Activated T-cell treated with anti-CD3 and anti-CD28 coated beads, Interleukin-2, amount 50 U/mL, for 72 hours (primary cell): ENCODE measurements at regions not wholly inside any gene's neighbourhood (a gene's known extent, or its start where the extent isn't known, plus 50 kb on each side); places are given as distances from the start of the nearest gene placed in this dataset.
"Not testable (repeated sequence)": the region's sequence is repeated elsewhere in the genome, so short reads cannot be mapped to it uniquely, and the experiment has no call there.

Experiments used
- ATAC-seq, 2 donors: fragments of 150-1000 bp; cut with Tn5 transposase; replicated peaks in 1 of 2; 2 replicates each; pipeline ENCODE4 v1.10.0; 2021; ENCODE audit warnings: moderate library complexity in 2 of 2, mild to moderate bottlenecking in 1 of 2
- DNase-seq, 2 donors: peaks; one replicate each; pipeline ENCODE4 v3.0.0; 2021 to 2022; ENCODE audit warnings: mixed read lengths in 1 of 2
- H3K27ac Mint-ChIP-seq: one replicate; pipeline ENCODE4 v1.8.0; 2022; ENCODE audit warnings: mild to moderate bottlenecking, moderate library complexity, mixed read lengths
- H3K27me3 Mint-ChIP-seq: one replicate; pipeline ENCODE4 v1.8.0; 2022; ENCODE audit warnings: low read depth, mixed read lengths
- H3K36me3 Mint-ChIP-seq, 2 donors: one replicate each; pipeline ENCODE4 v1.8.0; 2022; ENCODE audit warnings: mixed read lengths in 2 of 2, mild to moderate bottlenecking in 1 of 2; ENCODE audit not compliant: insufficient read depth in 2 of 2
- H3K4me1 Mint-ChIP-seq: one replicate; pipeline ENCODE4 v1.8.0; 2022; ENCODE audit warnings: low read depth, mixed read lengths
- H3K4me3 Mint-ChIP-seq, 2 donors: one replicate each; pipeline ENCODE4 v1.8.0; 2022; ENCODE audit warnings: mild to moderate bottlenecking in 2 of 2, mixed read lengths in 2 of 2, moderate library complexity in 2 of 2
- H3K9me3 Mint-ChIP-seq, 2 donors: one replicate each; pipeline ENCODE4 v1.8.0; 2022; ENCODE audit warnings: mixed read lengths in 2 of 2

- H3K9me3 Mint-ChIP-seq, result no peaks in the 10 kb centered on the region
- H3K27me3 Mint-ChIP-seq, result peaks cover 19% of the 10 kb centered on the region
- no peak overlapping the region for H3K27ac Mint-ChIP-seq
- no peak for DNase-seq
- no peaks in the 10 kb centered on the region for H3K36me3 Mint-ChIP-seq
- no peaks in the 10 kb centered on the region for H3K4me1 Mint-ChIP-seq
- no peak overlapping the region for H3K4me3 Mint-ChIP-seq
- no peak for ATAC-seq
Measured at GRCh38 chr18:54433368-54433767, 75.7 kb downstream of the C18orf54 start.

GRCh38 chr18:54433857-54434256, 76.2 kb downstream of the C18orf54 start:
- H3K4me3 Mint-ChIP-seq, result no peak overlapping the region
- no peaks in the 10 kb centered on the region for H3K36me3 Mint-ChIP-seq
- no peak for DNase-seq
- H3K27ac Mint-ChIP-seq, result no peak overlapping the region
- H3K4me1 Mint-ChIP-seq, result no peaks in the 10 kb centered on the region
- peaks cover 21% of the 10 kb centered on the region for H3K27me3 Mint-ChIP-seq
- ATAC-seq, result no peak
- no peaks in the 10 kb centered on the region for H3K9me3 Mint-ChIP-seq

- DNase-seq (no peak), ATAC-seq (no peak)
- Mint-ChIP-seq H3K27me3 (peaks cover 21% of the 10 kb centered on the region), H3K9me3 (no peaks in the 10 kb centered on the region), H3K27ac (no peak overlapping the region), H3K36me3 (no peaks in the 10 kb centered on the region), H3K4me3 (no peak overlapping the region), H3K4me1 (no peaks in the 10 kb centered on the region)
Measured at GRCh38 chr18:54434453-54434852, 76.7 kb downstream of the C18orf54 start.

- no peak for DNase-seq
- ATAC-seq, result no peak
- Mint-ChIP-seq H3K4me1 (no peaks in the 10 kb centered on the region), H3K27me3 (peaks cover 15% of the 10 kb centered on the region), H3K27ac (no peak overlapping the region), H3K36me3 (no peaks in the 10 kb centered on the region), H3K9me3 (no peaks in the 10 kb centered on the region), H3K4me3 (no peak overlapping the region)
Measured at GRCh38 chr18:54436501-54436900, 78.8 kb downstream of the C18orf54 start.

- Mint-ChIP-seq H3K27me3 (peaks cover 21% of the 10 kb centered on the region), H3K27ac (no peak overlapping the region), H3K9me3 (no peaks in the 10 kb centered on the region), H3K4me1 (no peaks in the 10 kb centered on the region), H3K4me3 (no peak overlapping the region), H3K36me3 (no peaks in the 10 kb centered on the region)
- ATAC-seq (no peak), DNase-seq (no peak)
Measured at GRCh38 chr18:54440292-54440691, 82.6 kb downstream of the C18orf54 start.

GRCh38 chr18:54444319-54444914, 86.7 kb downstream of the C18orf54 start:
- H3K27ac Mint-ChIP-seq, result no peak overlapping the region
- no peaks in the 10 kb centered on the region for H3K9me3 Mint-ChIP-seq
- H3K27me3 Mint-ChIP-seq, result peaks cover 47% of the 10 kb centered on the region
- DNase-seq (peak; percentile 36 to 42), ATAC-seq (peak in 1 of 2 donors; percentile 55)
- H3K4me3 Mint-ChIP-seq, result no peak overlapping the region
- no peaks in the 10 kb centered on the region for H3K4me1 Mint-ChIP-seq
- H3K36me3 Mint-ChIP-seq, result no peaks in the 10 kb centered on the region

- peaks cover 11% of the 10 kb centered on the region for H3K27me3 Mint-ChIP-seq
- no peaks in the 10 kb centered on the region for H3K9me3 Mint-ChIP-seq
- no peak overlapping the region for H3K4me3 Mint-ChIP-seq
- H3K4me1 Mint-ChIP-seq, result no peaks in the 10 kb centered on the region
- ATAC-seq (no peak), DNase-seq (no peak)
- no peak overlapping the region for H3K27ac Mint-ChIP-seq
- H3K36me3 Mint-ChIP-seq, result no peaks in the 10 kb centered on the region
Measured at GRCh38 chr18:54453996-54454395, 96.3 kb downstream of the C18orf54 start.

- H3K27me3 Mint-ChIP-seq, result peaks cover under 1% of the 10 kb centered on the region
- H3K4me1 Mint-ChIP-seq, result no peaks in the 10 kb centered on the region
- H3K4me3 Mint-ChIP-seq, result no peak overlapping the region
- DNase-seq (no peak), ATAC-seq (no peak)
- H3K9me3 Mint-ChIP-seq, result peaks cover 2% of the 10 kb centered on the region in 2 donors
- H3K36me3 Mint-ChIP-seq, result no peaks in the 10 kb centered on the region
- H3K27ac Mint-ChIP-seq, result no peak overlapping the region
Measured at GRCh38 chr18:54465502-54465901, 107.8 kb downstream of the C18orf54 start.

- DNase-seq, result no peak
- ATAC-seq, result no peak
- Mint-ChIP-seq H3K27me3 (peaks cover 10% of the 10 kb centered on the region), H3K36me3 (no peaks in the 10 kb centered on the region), H3K27ac (no peak overlapping the region), H3K9me3 (peaks cover 2% of the 10 kb centered on the region in 2 donors), H3K4me3 (no peak overlapping the region), H3K4me1 (no peaks in the 10 kb centered on the region)
Measured at GRCh38 chr18:54466248-54467005, 108.7 kb downstream of the C18orf54 start.

- Mint-ChIP-seq H3K27ac (no peak overlapping the region), H3K36me3 (no peaks in the 10 kb centered on the region), H3K9me3 (no peaks in the 10 kb centered on the region), H3K4me3 (no peak overlapping the region), H3K4me1 (no peaks in the 10 kb centered on the region), H3K27me3 (peaks cover 18% of the 10 kb centered on the region)
- no peak for DNase-seq
- ATAC-seq, result no peak
Measured at GRCh38 chr18:54479365-54479764, 111.7 kb upstream of the DYNAP start.

- H3K9me3 Mint-ChIP-seq, result no peaks in the 10 kb centered on the region
- H3K27me3 Mint-ChIP-seq, result peaks cover 11% of the 10 kb centered on the region
- no peak overlapping the region for H3K4me3 Mint-ChIP-seq
- ATAC-seq (no peak), DNase-seq (no peak)
- no peaks in the 10 kb centered on the region for H3K36me3 Mint-ChIP-seq
- H3K27ac Mint-ChIP-seq, result no peak overlapping the region
- H3K4me1 Mint-ChIP-seq, result no peaks in the 10 kb centered on the region
Measured at GRCh38 chr18:54480616-54481015, 110.4 kb upstream of the DYNAP start.

- H3K4me1 Mint-ChIP-seq, H3K4me3 Mint-ChIP-seq, DNase-seq, H3K27me3 Mint-ChIP-seq, H3K9me3 Mint-ChIP-seq, H3K36me3 Mint-ChIP-seq, H3K27ac Mint-ChIP-seq, ATAC-seq: not testable (repeated sequence)
Measured at GRCh38 chr18:54502451-54502850, 88.6 kb upstream of the DYNAP start.

- Mint-ChIP-seq H3K9me3 (no peaks in the 10 kb centered on the region), H3K4me3 (no peak overlapping the region), H3K4me1 (no peaks in the 10 kb centered on the region), H3K36me3 (no peaks in the 10 kb centered on the region), H3K27me3 (no peaks in the 10 kb centered on the region), H3K27ac (no peak overlapping the region)
- DNase-seq (no peak), ATAC-seq (no peak)
Measured at GRCh38 chr18:54503131-54503894, 87.7 kb upstream of the DYNAP start.
